WERI-Rb-1 (cell line): ENCODE measurements at regions not wholly inside any gene's neighbourhood (a gene's known extent, or its start where the extent isn't known, plus 50 kb on each side); places are given as distances from the start of the nearest gene placed in this dataset.

ENCODE experiments used
- DNase-seq: peaks from one replicate; pipeline ENCODE4 v3.0.0-alpha.2; 2020
- H3K27ac ChIP-seq: fragments of 250-450 bp; sonication (Bioruptor Pico); 2 replicates; pipeline ENCODE4 v1.5.1; 2020; ENCODE audit warnings: mild to moderate bottlenecking, moderate library complexity
- H3K27me3 ChIP-seq: fragments of 250-450 bp; sonication (Bioruptor Pico); 2 replicates; pipeline ENCODE4 v1.5.1; 2021; ENCODE audit warnings: mild to moderate bottlenecking, low read depth, moderate library complexity; ENCODE audit not compliant: insufficient read depth, severe bottlenecking
- H3K36me3 ChIP-seq: fragments of 250-450 bp; sonication (Bioruptor Pico); 2 replicates; pipeline ENCODE4 v1.5.1; 2020; ENCODE audit warnings: mild to moderate bottlenecking, moderate library complexity
- H3K4me3 ChIP-seq: 2 replicates; pipeline ENCODE4 v1.5.1; 2011; ENCODE audit warnings: low read depth, mild to moderate bottlenecking, control low read depth, low read length
- H3K9me3 ChIP-seq: fragments of 250-450 bp; sonication (Bioruptor Pico); 2 replicates; pipeline ENCODE4 v1.5.1; 2021; ENCODE audit warnings: mild to moderate bottlenecking, moderate library complexity; ENCODE audit not compliant: severe bottlenecking
- TF ChIP-seq, protein P1 (sequence below): IDR thresholded peaks from 2 replicates; pipeline ENCODE4 v1.5.1; 2011; ENCODE audit warnings: low read depth, mild to moderate bottlenecking, control low read depth, inconsistent platforms, low read length

DNA sequence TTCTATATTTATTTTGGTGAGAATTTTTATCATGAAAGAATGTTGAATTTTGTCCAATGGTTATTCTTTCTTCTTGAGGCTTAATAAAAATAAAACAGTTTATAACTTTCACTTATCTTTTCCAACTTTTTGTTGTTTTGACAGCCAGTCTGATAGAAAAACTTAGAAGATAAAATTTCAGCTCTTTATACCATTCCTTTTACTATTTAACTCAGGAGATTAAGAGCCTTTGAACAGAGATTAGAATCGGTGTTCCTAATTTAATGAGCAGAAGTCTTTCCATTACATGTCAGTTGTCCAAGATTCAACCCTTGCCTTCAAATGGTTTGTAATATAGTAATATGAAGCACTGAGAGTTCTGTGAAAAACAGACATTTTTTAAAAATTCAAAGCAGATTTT is 97.8 kb upstream of the SEC61G start:
- Histone ChIP-seq H3K27me3 (peaks cover 5% of the 10 kb centered on the region), H3K36me3 (no peaks in the 10 kb centered on the region), H3K27ac (no peak overlapping the region), H3K4me3 (no peak overlapping the region), H3K9me3 (no peaks in the 10 kb centered on the region)
- TF ChIP-seq, protein P1, sequence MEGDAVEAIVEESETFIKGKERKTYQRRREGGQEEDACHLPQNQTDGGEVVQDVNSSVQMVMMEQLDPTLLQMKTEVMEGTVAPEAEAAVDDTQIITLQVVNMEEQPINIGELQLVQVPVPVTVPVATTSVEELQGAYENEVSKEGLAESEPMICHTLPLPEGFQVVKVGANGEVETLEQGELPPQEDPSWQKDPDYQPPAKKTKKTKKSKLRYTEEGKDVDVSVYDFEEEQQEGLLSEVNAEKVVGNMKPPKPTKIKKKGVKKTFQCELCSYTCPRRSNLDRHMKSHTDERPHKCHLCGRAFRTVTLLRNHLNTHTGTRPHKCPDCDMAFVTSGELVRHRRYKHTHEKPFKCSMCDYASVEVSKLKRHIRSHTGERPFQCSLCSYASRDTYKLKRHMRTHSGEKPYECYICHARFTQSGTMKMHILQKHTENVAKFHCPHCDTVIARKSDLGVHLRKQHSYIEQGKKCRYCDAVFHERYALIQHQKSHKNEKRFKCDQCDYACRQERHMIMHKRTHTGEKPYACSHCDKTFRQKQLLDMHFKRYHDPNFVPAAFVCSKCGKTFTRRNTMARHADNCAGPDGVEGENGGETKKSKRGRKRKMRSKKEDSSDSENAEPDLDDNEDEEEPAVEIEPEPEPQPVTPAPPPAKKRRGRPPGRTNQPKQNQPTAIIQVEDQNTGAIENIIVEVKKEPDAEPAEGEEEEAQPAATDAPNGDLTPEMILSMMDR = no peak
- DNase-seq = no peak

DNA sequence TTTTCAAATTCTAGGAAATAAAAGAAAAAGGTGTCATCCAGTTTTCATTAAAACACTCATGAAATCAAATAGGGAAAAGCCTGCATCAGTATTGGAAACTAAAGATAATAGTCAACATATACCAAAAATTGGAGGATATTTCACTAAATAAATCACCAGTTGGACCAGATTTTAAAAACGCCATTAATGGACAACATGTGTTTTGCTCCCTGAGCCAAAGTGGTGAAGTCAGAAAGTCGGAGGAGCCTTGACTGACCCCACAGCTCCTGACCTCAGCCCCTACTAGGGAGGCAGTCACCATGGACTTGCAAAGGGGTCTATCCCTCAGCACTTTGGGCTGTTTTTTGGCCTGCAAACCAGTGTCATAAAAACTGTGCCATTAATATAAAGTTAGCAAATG is 98.3 kb upstream of the SEC61G start:
- Histone ChIP-seq H3K4me3 (no peak overlapping the region), H3K9me3 (no peaks in the 10 kb centered on the region), H3K36me3 (no peaks in the 10 kb centered on the region), H3K27me3 (peaks cover 5% of the 10 kb centered on the region), H3K27ac (no peak overlapping the region)
- TF ChIP-seq, protein P1 = no peak
- no peak for DNase-seq

DNA sequence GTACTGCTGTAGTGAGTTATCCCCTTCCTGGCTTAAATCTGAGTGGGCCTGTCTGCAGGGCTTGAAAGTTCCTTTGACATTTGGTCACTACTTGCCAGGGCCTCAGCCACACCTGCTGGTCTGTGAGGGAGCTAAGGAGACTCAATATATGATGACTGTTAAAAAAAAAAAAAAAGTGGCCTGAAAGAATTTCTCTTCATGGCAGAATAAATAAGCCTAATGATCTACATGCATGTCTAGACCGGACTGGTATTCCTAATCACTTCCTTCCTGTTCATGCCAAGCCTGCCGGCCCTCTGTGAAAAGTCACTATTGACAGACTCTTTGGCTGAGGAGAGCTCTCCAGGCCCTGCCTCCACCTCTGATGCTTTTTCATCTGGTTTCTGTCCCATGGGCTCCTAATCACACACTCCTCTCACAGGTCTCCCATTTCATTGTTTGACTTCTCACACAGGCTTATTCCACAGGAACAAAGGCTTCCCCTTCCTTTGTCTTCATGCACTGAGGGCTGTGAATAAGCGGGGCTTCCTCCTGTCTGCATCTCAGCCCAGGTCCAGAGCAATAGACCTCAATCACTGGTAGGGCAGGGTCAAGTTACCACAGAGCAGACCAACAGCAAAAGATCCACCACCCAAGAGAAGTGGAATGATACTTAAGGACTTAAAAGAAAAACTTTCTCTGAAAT is 99.1 kb upstream of the SEC61G start:
- no peaks in the 10 kb centered on the region for H3K36me3 ChIP-seq
- H3K27ac ChIP-seq = no peak overlapping the region
- DNase-seq = no peak
- peaks cover 5% of the 10 kb centered on the region for H3K27me3 ChIP-seq
- H3K9me3 ChIP-seq = no peaks in the 10 kb centered on the region
- TF ChIP-seq, protein P1 = no peak
- no peak overlapping the region for H3K4me3 ChIP-seq

DNA sequence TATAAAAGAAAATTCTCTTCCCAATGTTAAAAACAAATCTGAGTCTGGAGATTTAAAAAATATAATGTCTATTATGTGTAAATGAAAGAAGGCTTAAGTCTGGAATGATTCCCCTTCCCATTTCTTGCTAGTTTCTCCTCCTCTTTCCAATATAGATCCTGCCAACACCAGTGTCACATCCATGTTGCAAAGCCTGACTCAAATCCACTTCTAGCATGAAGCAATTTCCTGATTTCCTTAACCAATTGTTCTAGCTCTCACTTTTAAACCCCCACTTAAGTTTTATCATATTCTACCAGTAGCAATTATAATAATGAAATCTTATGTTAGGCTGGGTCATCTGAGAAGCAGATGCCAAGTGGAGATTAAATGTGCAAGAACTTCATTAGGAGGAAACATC is 100.1 kb upstream of the SEC61G start:
- H3K27me3 ChIP-seq = peaks cover 5% of the 10 kb centered on the region
- H3K9me3 ChIP-seq = no peaks in the 10 kb centered on the region
- no peaks in the 10 kb centered on the region for H3K36me3 ChIP-seq
- DNase-seq = no peak
- TF ChIP-seq, protein P1 = no peak
- H3K4me3 ChIP-seq = no peak overlapping the region
- H3K27ac ChIP-seq = no peak overlapping the region

DNA sequence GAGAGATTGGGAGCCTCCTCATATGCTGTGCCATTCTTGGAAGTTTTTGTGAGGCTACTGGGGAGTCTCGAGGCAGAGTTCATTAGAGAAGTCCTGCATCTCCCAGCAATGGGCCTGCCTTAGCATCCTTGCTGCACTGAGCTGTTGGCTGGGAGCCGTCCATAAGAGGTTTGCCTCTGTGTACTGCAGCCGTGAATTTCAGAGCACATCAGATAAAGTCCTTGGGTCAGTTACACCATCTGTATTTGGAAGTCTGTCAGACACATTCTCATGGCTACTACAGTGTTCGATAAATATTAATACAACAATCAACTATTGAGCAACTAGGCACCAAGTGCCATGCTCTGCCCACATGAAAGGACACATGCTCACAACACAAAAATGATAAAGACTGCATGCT is 100.5 kb upstream of the SEC61G start:
- no peak for DNase-seq
- no peaks in the 10 kb centered on the region for H3K9me3 ChIP-seq
- no peak overlapping the region for H3K27ac ChIP-seq
- H3K27me3 ChIP-seq = peaks cover 5% of the 10 kb centered on the region
- TF ChIP-seq, protein P1 = no peak
- no peaks in the 10 kb centered on the region for H3K36me3 ChIP-seq
- H3K4me3 ChIP-seq = no peak overlapping the region
